ENCODE measurements at regions not wholly inside any gene's neighbourhood (a gene's known extent, or its start where the extent isn't known, plus 50 kb on each side); places are given as distances from the start of the nearest gene placed in this dataset.
"Not testable (repeated sequence)": the region's sequence is repeated elsewhere in the genome, so short reads cannot be mapped to it uniquely, and the experiment has no call there.

DNA sequence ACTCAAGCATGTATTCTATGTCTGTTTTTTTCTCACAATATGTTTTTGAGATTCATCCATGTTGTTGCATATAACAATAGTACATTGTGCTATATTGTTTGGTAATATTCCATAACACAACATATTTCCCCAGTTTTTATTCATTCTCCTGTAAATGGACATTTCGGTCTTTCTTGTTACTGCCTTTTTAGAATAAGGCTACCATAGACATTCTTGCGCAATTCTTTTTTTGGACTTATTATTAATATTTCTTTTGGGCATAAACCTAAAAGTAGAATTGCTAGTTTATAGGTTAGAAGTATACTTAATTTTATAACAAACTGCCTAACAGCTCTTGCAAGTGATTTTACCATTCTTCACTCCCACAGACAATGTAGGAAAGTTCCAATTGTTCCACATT lies 573.0 kb downstream of the ADGRL2 start:
- Histone ChIP-seq H3K36me3 (no peaks in the 10 kb centered on the region), H3K4me3 (no peak overlapping the region), H3K9me3 (peaks cover 0 to 19% (median 0%) of the 10 kb centered on the region in 12 donors), H3K27ac (no peak overlapping the region), H3K27me3 (no peaks in the 10 kb centered on the region), H3K4me1 (no peaks in the 10 kb centered on the region)
- ATAC-seq (no peak), DNase-seq (no peak)
- intact Hi-C loops (cut with DNase I), result no loop called here
- TF ChIP-seq POLR2A (IDR thresholded peaks at IDR 0.05) (no peak), CTCF (IDR thresholded peaks at IDR 0.05) (no peak)
- 97 to 99% (median 99%) methylated on average over 2 of the region's 2 CpGs for WGBS, 4 donors

DNA sequence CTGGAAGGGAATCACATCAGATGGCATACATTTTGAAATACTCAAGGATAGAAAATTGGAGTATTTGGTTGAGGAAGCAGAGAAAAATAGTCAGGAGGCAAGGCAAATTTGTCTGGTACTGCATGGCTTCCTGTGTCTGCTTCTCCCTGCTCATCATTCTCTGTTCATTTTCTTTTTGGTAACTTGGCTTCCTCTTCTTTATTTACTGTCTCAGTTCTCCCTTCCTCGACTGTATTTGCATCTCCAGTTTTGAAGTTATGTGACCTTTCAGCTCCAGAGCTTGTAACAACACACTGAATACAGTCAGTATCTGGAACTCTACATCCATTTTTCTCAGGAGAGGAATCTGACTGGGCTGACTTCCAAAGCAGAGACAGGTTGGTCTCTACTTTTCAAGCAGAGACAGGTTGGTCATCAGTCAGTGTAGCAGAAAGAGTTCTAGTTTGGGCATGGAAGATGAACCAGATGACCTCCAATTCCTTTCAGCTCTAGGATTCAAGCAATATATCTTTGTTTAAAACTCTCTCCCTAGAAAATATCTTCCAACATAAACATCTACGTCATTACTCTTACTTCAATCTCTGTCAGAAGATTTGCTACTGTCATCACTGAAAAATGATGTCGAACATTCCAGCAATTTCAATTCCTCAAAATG lies 571.2 kb downstream of the ADGRL2 start:
- Histone ChIP-seq H3K27me3 (no peaks in the 10 kb centered on the region), H3K4me3 (no peak overlapping the region), H3K9me3 (peaks cover 0 to 19% (median 0%) of the 10 kb centered on the region in 12 donors), H3K27ac (no peak overlapping the region), H3K36me3 (no peaks in the 10 kb centered on the region), H3K4me1 (no peaks in the 10 kb centered on the region)
- TF ChIP-seq CTCF (IDR thresholded peaks at IDR 0.05) (no peak), POLR2A (IDR thresholded peaks at IDR 0.05) (no peak)
- DNase-seq, result no peak
- intact Hi-C loops (cut with DNase I), result no loop called here
- 50 to 61% (median 54%) methylated on average over 3 of the region's 3 CpGs for WGBS, 4 donors
- ATAC-seq, result no peak

- 94 to 99% (median 96%) methylated on average over 2 of the region's 2 CpGs for WGBS, 4 donors
- no peaks in the 10 kb centered on the region for H3K4me1 ChIP-seq
- DNase-seq (no peak), ATAC-seq (no peak)
- H3K9me3 ChIP-seq, result no peaks in the 10 kb centered on the region
- TF ChIP-seq CTCF (IDR thresholded peaks at IDR 0.05), result no peak
- no peak for TF ChIP-seq POLR2A (IDR thresholded peaks at IDR 0.05)
- H3K36me3 ChIP-seq, result no peaks in the 10 kb centered on the region
- no peak overlapping the region for H3K27ac ChIP-seq
- no peak overlapping the region for H3K4me3 ChIP-seq
- intact Hi-C loops (cut with DNase I), result no loop called here
- no peaks in the 10 kb centered on the region for H3K27me3 ChIP-seq
These were observed 566.7 kb downstream of the ADGRL2 start for GRCh38 chr1:82367456-82367855.

- H3K4me3 ChIP-seq, result no peak overlapping the region
- intact Hi-C loops (cut with DNase I), result no loop called here
- TF ChIP-seq CTCF (IDR thresholded peaks at IDR 0.05), result no peak
- no peak for TF ChIP-seq POLR2A (IDR thresholded peaks at IDR 0.05)
- H3K36me3 ChIP-seq, result no peaks in the 10 kb centered on the region
- no peaks in the 10 kb centered on the region for H3K4me1 ChIP-seq
- no peak overlapping the region for H3K27ac ChIP-seq
- DNase-seq, result no peak
- H3K9me3 ChIP-seq, result no peaks in the 10 kb centered on the region
- H3K27me3 ChIP-seq, result no peaks in the 10 kb centered on the region
- WGBS, 4 donors, result 64 to 81% (median 75%) methylated on average over 2 of the region's 2 CpGs
- no peak for ATAC-seq
These were observed 566.0 kb downstream of the ADGRL2 start for GRCh38 chr1:82366689-82367088.

DNA sequence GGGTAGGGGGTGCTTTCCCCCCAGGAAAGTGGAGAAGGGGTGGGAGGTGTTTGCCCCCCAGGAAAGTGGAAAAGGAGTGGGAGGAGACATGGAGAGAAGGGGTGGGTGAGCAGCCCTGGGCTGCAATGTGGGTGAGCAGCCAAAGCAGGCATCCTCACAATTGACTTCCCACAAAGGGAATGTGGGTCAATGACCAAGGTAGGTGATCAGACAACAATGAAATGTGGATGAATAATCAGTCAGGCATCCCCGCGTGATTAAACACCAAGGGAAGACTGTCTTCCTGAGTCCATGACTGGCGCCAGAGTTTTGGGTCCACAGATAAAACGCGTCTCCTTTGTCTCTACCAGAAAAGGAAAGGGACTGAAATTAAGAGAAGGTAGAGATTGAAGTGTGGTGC lies 558.8 kb downstream of the ADGRL2 start:
- H3K36me3 ChIP-seq; H3K27me3 ChIP-seq; ATAC-seq; H3K27ac ChIP-seq; intact Hi-C loops (cut with DNase I); H3K4me1 ChIP-seq; DNase-seq; H3K4me3 ChIP-seq; H3K9me3 ChIP-seq: not testable (repeated sequence)
- WGBS, 4 donors, result 76 to 96% (median 77%) methylated on average over 5 of the region's 5 CpGs

DNA sequence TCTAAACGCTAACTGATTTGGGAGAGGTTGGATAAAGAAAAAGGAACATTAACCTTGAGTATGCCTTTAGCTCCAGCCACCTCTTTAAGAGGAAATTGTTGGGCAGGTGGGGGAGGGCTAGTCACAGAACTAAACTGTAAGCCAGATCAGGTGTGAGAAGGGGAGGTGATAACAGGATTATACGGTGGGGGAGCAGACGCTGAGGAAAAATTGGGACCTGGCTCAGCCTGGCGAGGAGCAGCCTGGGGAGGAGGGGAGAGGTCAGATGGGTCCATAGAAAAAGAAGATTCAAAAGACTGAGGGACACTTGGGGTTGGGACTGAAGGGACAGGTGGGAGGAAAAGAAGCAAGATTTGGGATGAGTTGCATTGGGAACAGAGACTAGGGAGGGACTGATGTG lies 558.0 kb downstream of the ADGRL2 start:
- H3K27ac ChIP-seq; intact Hi-C loops (cut with DNase I); H3K9me3 ChIP-seq; H3K36me3 ChIP-seq; H3K4me3 ChIP-seq; ATAC-seq; H3K27me3 ChIP-seq; DNase-seq; H3K4me1 ChIP-seq: not testable (repeated sequence)
- WGBS, 4 donors, result 52 to 61% (median 53%) methylated on average over 4 of the region's 4 CpGs

DNA sequence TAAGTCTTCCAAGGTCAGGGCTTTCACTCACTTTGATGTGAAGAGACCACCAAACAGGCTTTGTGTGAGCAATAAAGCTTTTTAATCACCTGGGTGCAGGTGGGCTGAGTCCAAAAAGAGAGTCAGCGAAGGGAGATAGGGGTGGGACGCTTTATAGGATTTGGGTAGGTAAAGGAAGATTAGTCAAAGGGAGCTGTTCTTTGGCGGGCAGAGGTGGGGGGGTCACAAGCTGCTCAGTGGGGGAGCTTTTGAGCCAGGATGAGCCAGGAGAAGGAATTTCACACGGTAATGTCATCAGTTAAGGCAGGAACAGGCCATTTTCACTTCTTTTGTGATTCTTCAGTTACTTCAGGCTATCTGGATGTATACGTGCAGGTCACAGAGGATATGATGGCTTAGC lies 553.8 kb downstream of the ADGRL2 start:
- 89 to 93% (median 90%) methylated on average over 5 of the region's 5 CpGs for WGBS, 4 donors
- H3K9me3 ChIP-seq; H3K4me1 ChIP-seq; H3K36me3 ChIP-seq; H3K4me3 ChIP-seq; ATAC-seq; H3K27ac ChIP-seq; intact Hi-C loops (cut with DNase I); H3K27me3 ChIP-seq; DNase-seq: not testable (repeated sequence)
